ENCODE measurements at regions not wholly inside any gene's neighbourhood (a gene's known extent, or its start where the extent isn't known, plus 50 kb on each side); places are given as distances from the start of the nearest gene placed in this dataset.
A peak's percentile ranks its signal among the peaks of the same experiment; 100 is the strongest.

GRCh38 chr7:32428546-32428945 is 61.6 kb downstream of the LSM5 start:
- DNase-seq: no peak

- peak; percentile 54 for DNase-seq
Observed at GRCh38 chr7:32427769-32428291, 62.4 kb downstream of the LSM5 start.

- DNase-seq: no peak
Observed at GRCh38 chr7:32416846-32417245, 73.3 kb downstream of the LSM5 start.

- no peak for DNase-seq
Observed at GRCh38 chr7:32415936-32416335, 74.2 kb downstream of the LSM5 start.

- DNase-seq: no peak
Observed at GRCh38 chr7:32415519-32415918, 74.7 kb downstream of the LSM5 start.

- DNase-seq: no peak
Observed at GRCh38 chr7:32412471-32412870, 77.7 kb downstream of the LSM5 start.

GRCh38 chr7:32410545-32410944 is 79.6 kb downstream of the LSM5 start:
- DNase-seq: no peak

- DNase-seq: no peak
Observed at GRCh38 chr7:32406386-32406785, 83.8 kb downstream of the LSM5 start.

GRCh38 chr7:32403463-32404229 is 86.5 kb downstream of the LSM5 start:
- DNase-seq: no peak

GRCh38 chr7:32400676-32401075 is 89.5 kb downstream of the LSM5 start:
- no peak for DNase-seq

GRCh38 chr7:32399311-32399710 is 90.9 kb downstream of the LSM5 start:
- DNase-seq: no peak

- no peak for DNase-seq
Observed at GRCh38 chr7:32395168-32395567, 95.0 kb downstream of the LSM5 start.

- no peak for DNase-seq
Observed at GRCh38 chr7:32393861-32394260, 96.3 kb downstream of the LSM5 start.

- DNase-seq: no peak
Observed at GRCh38 chr7:32390210-32390609, 100.0 kb downstream of the LSM5 start.

- no peak for DNase-seq
Observed at GRCh38 chr7:32385316-32385956, 104.7 kb downstream of the LSM5 start.

- no peak for DNase-seq
Observed at GRCh38 chr7:32381024-32381601, 109.1 kb downstream of the LSM5 start.

- peak; percentile 35 for DNase-seq
Observed at GRCh38 chr7:32379510-32380112, 110.6 kb downstream of the LSM5 start.

GRCh38 chr7:32378988-32379387 is 111.2 kb downstream of the LSM5 start:
- DNase-seq: no peak

GRCh38 chr7:32364581-32364980 is 125.6 kb downstream of the LSM5 start:
- no peak for DNase-seq

GRCh38 chr7:32360127-32360526 is 130.1 kb downstream of the LSM5 start:
- DNase-seq: no peak

- no peak for DNase-seq
Observed at GRCh38 chr7:32357535-32358277, 132.5 kb downstream of the LSM5 start.

- peak; percentile 8 for DNase-seq
Observed at GRCh38 chr7:32347244-32347828, 142.8 kb downstream of the LSM5 start.
